NCI-H82 treated with DMSO at 0.1 percent for 48 hours (cell line): ENCODE measurements at regions not wholly inside any gene's neighbourhood (a gene's known extent, or its start where the extent isn't known, plus 50 kb on each side); places are given as distances from the start of the nearest gene placed in this dataset.
"Not testable (repeated sequence)": the region's sequence is repeated elsewhere in the genome, so short reads cannot be mapped to it uniquely, and the experiment has no call there.

Experiments
- DNase-seq: peaks from one replicate; lab custom pipeline; 2025; ENCODE audit not compliant: unreplicated experiment; lab: John Stamatoyannopoulos, UW

GRCh38 chr19:20482721-20483120 is 82.9 kb downstream of the ZNF737 start:
- no peak for DNase-seq

- no peak for DNase-seq
These were observed 83.8 kb downstream of the ZNF737 start for GRCh38 chr19:20481736-20482135.

DNA sequence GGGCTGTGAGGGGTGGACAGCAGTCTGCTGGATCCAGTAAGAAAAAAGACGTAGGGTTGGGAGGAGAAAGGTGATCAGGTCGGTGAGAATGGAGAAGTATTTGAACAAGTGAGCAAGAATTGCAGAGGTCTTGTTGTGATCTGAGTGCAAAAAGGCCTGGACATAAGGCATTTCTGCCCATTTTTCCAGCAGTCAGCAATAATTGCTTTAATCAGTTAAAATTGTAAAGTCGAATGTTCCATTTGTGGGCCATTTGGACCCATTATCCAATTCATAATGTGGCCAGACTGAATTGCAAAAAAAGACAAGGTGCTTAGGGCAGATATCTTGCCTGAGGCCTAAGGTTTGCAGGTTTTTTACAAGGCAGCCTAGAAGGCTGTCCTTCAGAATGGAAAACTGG is 86.1 kb downstream of the ZNF737 start:
- no peak for DNase-seq

GRCh38 chr19:20478936-20479335 is 86.6 kb downstream of the ZNF737 start:
- no peak for DNase-seq

DNA sequence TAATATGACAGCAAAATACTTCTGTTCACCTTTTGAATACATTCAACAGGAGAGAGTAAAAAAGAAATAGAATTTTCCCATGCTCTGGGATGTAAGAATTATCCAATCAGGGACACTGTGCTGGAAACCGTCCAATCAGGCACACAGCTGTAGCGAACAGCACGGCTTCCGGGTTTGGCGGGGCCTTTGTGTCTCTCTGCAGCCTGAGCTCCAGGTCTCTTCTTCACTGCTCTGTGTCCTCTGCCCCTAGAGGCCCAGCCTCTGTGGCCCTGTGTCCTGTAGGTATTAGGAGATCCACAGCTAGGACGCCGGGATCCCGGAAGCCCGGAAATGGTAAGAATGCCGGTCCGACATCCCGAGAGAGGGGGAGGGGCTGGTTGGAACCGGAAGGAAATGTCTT is 92.7 kb downstream of the ZNF737 start:
- DNase-seq = no peak

- no peak for DNase-seq
These were observed 94.2 kb downstream of the ZNF737 start for GRCh38 chr19:20471431-20471830.

DNA sequence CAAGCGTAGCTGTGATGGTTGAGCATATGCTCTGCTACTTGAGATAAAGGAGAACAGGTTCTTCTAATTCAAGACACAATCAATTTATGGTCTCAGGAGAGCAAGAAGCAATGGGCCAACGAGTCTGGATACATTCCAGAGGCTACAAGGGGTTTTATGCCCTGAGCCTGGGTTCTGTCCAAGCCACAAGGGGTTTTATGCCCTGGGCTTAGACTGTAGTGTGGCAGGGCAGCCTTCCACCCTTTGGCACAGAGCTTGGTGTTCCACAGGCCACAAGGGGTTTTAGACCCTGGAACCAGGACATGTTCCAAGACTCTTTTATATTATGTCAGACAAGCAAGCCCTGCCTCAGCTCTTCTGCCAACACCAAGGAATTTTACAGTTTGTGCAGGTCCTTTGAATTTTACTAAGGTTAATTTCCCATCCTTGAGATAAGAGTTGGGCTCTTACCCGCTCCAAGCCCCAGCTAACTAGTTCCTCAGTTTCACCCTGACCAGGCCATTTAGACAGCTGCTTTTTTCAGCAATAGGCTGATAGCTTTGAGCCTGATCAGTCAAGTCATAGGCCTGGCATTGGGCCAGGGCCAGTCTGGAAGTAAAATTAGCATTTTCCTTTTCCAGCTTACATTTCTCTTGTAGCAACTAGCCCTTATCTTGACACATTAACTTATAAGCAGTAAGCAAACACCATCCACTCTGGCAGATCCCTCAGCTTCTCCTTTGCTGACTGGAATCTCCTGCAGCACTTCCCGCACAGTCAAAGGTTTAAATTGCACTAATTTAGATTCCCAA is 95.0 kb downstream of the ZNF737 start:
- no peak for DNase-seq

- not testable (repeated sequence) for DNase-seq
These were observed 99.0 kb downstream of the ZNF737 start for GRCh38 chr19:20466638-20466990.

DNA sequence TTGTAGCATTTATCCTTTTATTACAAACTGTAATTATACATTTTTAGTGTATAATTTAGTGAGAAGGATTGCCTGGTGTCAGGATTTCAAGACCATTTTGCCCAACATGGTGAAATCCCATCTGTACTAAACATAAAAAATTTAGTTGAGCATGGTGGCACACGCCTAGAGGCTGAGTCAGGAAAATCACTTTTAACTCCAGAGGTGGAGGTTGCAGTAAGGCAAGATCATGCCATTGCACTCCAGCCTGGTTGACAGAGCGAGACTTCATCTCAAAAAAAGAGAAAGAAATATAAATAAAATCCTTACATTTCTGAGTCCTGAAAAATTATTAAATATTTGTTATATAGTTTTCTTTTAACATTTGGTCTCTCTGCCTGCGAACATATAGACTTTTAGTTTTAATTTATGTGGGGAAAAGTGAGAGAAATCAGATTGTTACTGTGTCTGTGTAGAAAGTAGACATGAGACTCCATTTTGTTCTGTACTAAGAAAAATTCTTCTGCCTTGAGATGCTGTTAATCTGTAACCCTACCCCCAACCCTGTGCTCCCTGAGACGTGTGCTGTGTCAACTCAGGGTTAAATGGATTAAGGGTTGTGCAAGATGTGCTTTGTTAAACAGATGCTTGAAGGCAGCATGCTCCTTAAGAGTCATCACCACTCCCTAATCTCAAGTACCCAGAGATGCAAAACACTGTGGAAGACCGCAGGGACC is 99.5 kb downstream of the ZNF737 start:
- not testable (repeated sequence) for DNase-seq

DNA sequence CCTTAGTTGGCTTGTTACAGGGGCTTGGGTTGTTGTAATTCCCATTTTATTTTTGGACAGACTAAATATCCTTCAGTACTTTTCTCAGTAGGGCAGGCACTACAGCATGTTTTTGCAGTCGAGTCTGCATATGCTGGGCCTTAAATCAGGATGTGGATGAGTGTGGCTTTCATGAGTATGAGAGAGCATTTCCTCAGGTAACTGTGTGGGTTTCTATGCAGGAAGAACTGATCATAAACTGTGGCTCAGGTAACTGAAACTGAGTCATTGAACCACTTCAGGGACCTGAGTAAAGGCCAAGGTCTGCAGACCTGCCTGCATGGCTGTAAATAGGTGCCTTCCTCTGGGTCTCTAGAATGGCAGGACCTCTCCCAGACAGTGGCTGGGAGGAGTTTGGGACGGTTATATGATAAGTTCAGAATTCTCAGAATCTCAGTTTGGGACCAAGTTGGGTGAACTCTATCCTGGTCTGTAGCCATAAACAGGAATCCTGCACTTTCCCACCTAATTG is 112.1 kb downstream of the ZNF737 start:
- no peak for DNase-seq

DNA sequence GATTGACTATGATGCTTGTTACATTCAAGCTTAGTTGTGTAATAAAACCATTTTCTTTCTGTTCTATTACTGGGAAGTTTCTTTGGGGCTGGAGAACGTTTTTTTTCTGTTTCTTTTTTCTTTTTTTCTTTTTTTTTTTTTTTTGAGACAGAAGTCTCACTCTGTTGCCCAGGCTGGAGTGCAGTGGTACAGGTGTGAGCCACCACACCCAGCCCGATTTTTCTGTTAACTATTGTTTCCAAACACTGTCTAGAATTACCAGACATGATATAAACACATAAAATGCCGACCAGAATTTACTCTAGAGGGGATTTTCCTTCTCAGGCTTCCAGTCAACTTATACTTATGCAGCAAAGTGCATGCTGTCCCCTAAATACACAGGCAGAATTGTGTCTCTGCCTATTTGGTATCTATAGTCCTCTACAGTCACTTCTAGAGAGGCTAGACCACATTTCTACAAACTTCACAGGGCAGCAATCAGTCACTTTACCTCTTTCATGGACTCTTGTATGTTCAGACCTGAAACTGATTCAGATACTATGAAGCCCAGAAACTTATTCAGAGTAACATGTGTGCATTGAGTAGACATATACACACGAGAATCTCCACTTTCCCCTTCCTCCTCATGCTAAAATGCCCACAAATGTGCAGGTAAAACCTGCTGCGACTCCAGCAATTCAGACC is 121.2 kb downstream of the ZNF737 start:
- no peak for DNase-seq

DNA sequence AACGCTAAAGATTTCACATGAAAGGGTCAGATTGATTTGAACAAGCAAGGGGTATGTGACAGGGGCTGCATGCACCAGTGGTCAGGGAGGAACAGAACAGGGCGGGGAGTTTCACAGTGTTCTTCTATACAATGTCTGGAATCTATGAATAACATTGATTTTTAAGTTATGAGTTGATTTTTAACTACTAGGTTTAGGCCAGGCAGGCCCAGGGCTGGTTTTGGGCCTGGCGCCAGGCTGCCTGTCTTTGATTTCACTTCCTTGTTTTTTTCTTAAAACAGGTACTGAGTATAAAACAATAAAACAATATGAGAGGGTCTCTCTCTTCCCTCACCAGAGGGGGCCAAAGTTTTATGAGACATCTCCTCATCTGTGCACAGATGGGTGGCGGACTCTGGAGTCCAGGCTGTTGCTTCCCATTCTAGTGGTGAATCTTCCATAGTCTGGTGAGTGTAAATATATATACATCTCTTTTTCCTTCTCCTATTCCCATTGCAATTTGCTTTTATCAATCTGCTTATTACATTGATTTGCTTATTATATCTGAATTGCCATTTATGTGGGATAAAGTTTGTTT is 133.2 kb downstream of the ZNF737 start:
- not testable (repeated sequence) for DNase-seq

GRCh38 chr19:20431826-20432225 is 133.8 kb downstream of the ZNF737 start:
- DNase-seq = no peak

DNA sequence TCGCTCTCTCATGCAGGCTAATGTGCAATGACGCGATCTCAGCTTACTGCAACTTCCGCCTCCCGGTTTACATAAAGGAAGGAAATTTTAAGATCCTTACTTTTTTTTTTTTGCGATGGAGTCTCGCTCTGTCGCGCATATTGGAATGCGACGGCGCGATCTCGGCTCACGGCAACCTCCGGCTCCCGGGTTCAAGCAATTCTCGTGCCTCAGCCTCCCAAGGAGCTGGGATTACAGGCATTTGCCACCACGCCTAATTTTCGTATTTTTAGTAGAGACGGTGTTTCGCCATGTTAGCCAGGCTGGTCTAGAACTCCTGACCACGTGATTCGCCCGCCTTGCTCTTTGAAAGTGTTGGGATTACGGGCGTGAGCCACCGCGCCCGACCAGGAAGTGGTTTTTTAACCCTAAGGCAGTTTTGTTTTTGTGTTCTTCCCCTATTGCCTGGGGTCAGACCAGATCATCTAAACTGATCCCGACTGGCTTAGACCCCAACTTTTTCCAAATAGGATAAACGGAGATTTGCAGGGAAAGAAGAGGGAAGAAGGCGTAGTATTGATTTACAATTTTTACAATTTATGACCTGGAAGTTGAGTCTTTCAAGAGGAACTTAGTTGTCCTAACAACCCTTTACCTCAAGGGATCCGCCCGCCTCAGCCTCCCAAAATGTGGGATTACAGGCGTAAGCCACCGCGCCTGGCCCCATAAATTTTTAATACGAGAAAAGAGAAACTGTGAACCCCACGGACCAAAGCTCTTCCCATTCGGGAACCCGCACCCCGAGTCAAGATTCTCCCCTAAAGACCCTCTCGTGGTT is 142.0 kb downstream of the ZNF737 start:
- no peak for DNase-seq

GRCh38 chr19:20422216-20423205 is 143.1 kb downstream of the ZNF737 start:
- no peak for DNase-seq

DNA sequence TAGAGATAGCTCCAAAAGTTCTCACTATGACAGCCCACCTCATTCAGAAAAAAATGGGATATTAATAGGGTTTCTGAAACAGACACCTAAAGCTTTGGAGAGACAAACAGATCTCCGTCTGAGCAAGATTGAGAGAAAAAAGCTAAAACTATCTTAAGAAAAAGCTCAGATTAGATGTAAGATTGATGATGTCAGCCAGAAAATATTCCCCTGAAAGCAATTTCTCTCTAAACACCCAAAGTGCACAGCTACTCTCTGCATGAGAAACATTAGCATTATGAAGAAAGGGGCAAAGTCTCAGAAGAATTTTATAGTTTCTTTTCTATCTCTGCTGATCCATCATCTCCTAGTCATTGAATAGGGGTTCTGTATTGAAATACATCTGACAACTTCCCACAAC is 148.9 kb downstream of the ZNF737 start:
- no peak for DNase-seq

- no peak for DNase-seq
These were observed 151.5 kb downstream of the ZNF737 start for GRCh38 chr19:20414120-20414519.

DNA sequence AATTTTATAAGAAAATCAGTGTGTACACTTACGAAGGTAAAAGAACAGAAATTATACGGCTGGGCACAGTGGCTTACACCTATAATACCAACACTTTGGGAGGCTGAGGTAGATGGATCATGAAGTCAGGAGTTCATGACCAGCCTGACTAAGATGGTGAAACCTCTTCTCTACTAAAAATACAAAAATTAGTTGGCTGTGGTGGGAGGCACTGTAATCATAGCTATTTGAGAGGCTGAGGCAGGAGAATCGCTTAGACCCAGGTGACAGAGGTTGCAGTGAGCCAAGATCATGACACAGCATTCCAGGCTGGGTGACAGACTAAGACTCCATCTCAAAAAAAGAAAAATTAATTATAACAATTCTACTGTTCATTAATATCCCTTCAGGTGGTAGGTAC is 151.9 kb downstream of the ZNF737 start:
- DNase-seq = no peak

GRCh38 chr19:20412846-20413245 is 152.7 kb downstream of the ZNF737 start:
- DNase-seq = no peak
